Astrocyte of the hippocampus (primary cell): ENCODE measurements at regions not wholly inside any gene's neighbourhood (a gene's known extent, or its start where the extent isn't known, plus 50 kb on each side); places are given as distances from the start of the nearest gene placed in this dataset.
"Not testable (repeated sequence)": the region's sequence is repeated elsewhere in the genome, so short reads cannot be mapped to it uniquely, and the experiment has no call there.

Experiments
- DNase-seq: peaks from one replicate; pipeline ENCODE4 v3.0.0; 2011; ENCODE audit warnings: low read depth, low spot score

DNA sequence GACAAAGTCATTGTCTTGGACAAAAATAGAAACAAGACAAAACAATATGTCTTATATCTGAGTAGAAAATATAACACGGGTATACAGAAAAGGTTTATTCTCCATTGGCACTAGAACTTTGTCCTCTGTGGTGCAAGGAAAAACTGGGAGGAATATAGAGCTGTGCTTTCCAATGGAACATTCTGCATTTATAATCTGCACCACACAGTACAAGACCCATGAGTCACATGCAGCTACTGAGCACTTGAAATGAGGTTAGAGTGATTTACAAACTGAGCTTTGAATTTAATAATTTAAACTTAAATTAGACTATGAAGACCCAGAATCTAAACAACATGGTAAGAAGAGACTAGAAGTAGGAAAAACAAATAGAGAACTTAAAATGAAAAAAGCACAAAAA lies 86.1 kb downstream of the RAP2A start:
- DNase-seq: no peak

DNA sequence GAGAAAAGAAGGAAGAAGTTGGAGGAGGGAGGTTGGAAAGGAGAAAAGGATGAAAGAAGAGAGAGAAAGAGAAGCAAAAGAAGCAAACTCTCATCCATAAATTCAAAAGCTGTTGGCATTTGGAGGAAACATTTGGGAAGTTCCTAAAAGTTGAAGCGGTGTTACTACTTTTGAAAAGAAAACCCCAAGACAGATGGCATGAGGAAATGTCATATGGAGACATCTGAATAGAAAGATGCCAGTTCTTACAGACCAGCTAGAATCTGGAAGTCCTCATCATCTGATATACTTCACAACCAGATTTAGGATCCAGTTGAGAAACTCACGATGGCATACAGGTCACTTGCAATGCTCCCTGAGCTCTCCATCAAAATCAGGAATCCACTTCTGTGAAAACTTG lies 86.9 kb downstream of the RAP2A start:
- DNase-seq: no peak

DNA sequence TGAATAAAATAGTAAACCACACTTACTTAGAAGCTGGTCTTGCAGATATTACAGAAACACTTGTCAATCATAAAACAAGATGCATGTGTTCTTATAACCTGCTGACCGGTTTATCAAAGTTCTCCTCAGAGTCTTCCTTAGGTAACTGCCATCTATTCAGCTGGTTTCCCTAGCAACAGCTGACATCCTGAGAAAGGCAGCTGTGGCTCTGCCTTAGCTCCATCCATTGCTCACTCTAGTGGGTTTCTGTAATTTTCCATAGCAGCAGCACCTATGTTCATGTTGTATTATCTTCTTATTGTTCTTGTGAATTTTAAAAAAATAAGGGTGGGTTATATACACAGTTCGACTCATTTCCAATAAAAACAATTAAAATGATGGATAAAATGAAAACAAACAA lies 87.8 kb downstream of the RAP2A start:
- DNase-seq: no peak

DNA sequence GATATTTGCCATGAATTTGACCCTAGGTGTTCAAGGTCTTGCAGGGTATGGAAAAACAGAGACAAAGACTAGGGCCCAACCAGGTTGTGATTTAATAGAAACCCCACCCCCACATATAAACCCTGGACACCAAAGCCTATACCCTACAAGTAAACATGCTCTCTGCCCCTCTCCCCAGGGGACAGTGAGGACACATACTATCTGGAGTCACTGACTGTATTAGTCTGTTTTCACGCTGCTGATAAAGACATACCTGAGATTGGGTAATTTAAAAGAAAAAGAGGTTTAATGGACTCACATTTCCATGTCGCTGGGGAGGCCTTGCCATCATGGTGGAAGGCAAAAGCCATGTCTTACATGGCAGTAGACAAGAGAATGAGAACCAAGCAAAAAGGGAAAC lies 88.3 kb downstream of the RAP2A start:
- DNase-seq: no peak

- no peak for DNase-seq
These were observed 92.6 kb downstream of the RAP2A start for GRCh38 chr13:97526556-97526955.

GRCh38 chr13:97528518-97528917 lies 94.5 kb downstream of the RAP2A start:
- DNase-seq: no peak

DNA sequence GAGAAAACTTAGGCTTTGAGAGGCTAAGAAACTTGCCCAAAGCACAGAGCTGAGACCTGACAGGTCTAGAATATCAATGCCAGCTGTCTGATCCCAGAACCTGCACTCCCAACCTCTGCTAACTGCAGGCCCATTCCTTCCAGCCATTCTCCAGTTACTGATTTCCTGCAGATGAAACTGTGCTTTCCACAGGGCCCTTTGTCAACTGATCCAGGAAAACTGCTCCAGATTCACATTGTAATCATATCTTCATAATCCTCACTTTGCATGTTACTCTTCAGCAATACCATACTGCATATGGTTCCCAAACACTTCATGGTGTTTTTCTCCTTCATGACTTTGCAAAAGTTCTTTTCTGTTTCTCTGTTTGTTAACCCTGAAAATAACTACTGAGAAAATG lies 100.6 kb downstream of the RAP2A start:
- no peak for DNase-seq

DNA sequence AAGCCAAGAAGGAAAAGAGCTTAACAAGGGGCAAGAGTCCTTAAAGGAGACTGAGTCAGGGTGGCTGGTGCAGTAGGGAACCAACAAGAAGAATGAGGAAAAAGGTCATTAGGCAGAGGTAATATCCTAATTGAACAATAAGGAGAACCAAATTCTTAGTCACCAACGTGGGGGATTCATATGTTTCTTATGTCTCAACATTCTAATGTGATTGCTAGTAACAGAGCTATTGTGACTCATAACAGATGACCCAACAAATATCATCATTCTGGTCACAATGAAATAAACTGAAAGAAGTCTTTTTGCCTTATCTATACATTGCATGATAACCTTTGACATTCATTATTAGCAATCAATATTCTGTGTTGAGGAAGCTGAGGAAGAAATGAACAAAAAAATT lies 101.6 kb downstream of the RAP2A start:
- no peak for DNase-seq

- DNase-seq: no peak
These were observed 103.1 kb downstream of the RAP2A start for GRCh38 chr13:97537110-97537509.

- DNase-seq: no peak
These were observed 104.2 kb downstream of the RAP2A start for GRCh38 chr13:97538203-97538602.

- DNase-seq: no peak
These were observed 106.0 kb downstream of the RAP2A start for GRCh38 chr13:97539651-97540610.

DNA sequence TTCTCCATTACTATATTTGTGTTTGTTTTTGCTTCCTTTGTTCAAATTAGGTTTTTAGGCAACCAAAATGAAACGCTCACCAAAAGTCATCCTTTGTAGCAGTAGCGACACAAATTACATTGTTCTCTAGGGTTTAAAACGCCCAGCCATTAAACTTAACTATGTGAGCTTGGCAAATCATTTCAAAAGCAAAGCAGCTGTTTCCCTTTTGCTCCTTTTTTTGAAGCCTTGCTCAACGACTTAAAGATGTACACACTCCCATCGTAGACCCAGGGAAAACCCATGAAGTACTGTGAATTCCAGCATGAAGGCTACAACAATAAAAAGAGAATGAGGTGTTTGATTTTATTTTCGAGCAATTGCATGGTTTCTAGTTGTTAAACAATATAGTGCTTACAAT lies 106.7 kb downstream of the RAP2A start:
- DNase-seq: no peak

DNA sequence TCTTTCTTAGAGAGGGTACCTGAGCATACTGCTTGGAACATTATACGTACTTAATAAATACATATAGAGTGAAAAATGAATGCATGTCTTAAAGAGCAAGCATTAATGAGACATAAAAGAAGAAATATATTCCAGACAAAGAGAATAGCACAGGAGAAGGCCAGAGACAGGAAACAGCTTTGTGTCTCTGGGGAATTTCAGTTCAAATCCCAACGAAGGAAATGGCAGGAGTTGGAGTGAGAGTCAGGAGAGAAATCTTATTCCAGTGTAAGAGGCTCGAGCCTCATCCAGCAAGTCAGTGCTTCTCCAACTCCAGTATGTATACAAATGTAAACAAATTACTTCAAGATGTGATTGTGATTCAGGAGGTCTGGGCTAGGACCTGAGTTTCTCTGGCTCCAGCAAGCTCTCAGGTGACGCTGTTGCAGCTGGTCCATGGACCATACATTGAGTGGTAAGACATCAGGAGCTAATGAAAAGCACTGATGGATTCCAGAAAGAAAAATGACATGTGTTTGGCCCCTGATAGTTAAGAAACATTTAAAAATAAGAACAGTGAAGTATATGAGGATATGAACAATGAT lies 108.2 kb downstream of the RAP2A start:
- no peak for DNase-seq

DNA sequence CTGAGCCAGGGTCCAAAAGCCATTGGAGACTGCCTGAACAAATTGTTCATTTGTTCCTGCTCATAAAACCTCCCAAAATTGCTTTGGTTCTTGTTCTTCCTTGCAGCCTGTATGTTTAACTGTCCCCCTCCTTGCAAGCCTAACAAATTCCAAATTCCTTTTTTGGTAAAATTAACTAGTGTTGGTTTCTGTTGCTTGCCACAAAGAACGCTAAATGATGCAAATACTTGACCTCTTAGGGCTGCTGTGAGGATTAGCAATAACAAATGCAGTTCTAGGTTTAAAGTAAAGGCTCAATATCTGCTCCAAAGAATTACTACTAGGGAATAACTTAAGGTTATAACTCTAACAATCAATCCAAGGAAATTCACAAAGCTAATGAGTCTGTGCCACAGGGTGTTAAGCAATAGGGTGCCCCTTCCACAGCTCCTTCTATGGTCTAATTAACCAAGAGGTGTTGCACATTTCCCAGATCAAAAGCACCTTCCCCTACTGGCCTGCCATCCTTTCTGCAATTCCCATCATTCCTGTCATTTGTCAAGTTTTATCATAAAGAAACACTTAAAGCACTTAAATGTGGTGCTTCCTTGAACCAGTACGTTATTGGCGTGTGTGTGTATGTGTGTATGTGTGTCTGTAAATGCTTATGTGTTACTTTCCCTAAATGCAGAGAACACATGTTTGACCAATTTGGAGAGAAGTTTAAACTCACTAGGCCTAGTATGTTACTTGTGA lies 110.2 kb downstream of the RAP2A start:
- peak; percentile 18 for DNase-seq

- not testable (repeated sequence) for DNase-seq
These were observed 111.1 kb downstream of the RAP2A start for GRCh38 chr13:97544971-97545499.

GRCh38 chr13:97548138-97548537 lies 114.2 kb downstream of the RAP2A start:
- no peak for DNase-seq

DNA sequence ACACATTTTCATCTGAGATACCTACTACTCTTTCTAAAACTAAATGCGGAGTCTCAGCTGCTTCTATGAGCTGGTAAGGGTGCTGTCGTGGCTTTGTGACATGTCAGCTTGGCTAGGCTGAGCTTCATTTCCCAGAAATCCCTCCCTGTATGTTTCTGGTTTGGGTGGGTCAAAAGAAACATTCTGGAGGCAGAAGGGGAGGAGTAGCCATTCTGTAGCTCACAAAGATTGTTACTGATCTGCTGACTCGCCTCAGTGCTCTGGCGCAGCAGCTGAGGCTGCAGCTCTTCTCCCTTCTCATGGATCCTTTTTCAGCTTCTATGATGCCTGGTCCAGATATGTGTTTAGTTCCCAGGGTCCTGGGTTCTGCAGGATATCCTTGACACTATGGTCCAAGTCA lies 114.7 kb downstream of the RAP2A start:
- no peak for DNase-seq

DNA sequence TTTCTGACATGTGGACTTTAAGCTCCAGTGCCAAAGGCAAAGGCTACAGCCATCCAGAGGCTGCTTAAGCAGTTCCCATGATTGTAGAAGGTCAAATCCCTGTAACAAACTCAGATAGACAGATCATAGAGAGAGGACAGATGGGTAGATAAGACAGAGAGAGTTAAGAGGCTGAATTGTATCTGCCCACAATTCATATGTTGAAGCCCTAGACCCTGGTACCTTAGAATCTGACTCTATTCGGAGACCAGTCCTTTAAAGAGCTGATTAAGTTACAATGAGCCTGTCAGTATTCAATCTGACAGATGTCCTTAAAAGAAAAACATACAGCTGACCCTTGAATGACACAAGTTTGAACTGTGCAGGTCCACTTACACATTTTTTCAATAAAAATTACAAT lies 115.2 kb downstream of the RAP2A start:
- DNase-seq: no peak

GRCh38 chr13:97554496-97554895 lies 120.5 kb downstream of the RAP2A start:
- DNase-seq: no peak

- no peak for DNase-seq
These were observed 121.1 kb downstream of the RAP2A start for GRCh38 chr13:97555034-97555433.

- DNase-seq: no peak
These were observed 125.1 kb downstream of the RAP2A start for GRCh38 chr13:97559030-97559429.

DNA sequence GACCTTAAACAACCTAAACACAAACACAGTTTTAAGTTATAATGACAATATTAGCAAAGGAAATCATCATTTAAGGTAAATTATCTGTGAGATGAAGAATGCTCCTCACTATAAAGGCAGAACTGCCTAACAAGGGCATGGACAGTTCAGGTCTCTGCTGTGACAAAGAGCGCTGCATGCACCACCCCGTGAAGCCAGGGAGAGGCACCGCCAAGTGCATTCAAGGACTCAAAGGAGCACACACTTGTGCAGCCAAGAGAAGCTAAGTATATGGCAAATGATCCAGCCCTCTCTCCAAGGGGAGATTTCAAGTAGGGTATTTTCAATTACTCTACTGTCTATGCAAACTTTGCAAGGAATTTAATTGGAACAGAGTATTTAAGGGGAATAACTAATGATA lies 126.0 kb downstream of the RAP2A start:
- DNase-seq: no peak
